Stimulated activated naive CD8-positive, alpha-beta T cell treated with anti-CD3 and anti-CD28 coated beads, Interleukin-15, amount 100 ng/mL, for 72 hours (primary cell): ENCODE measurements at regions not wholly inside any gene's neighbourhood (a gene's known extent, or its start where the extent isn't known, plus 50 kb on each side); places are given as distances from the start of the nearest gene placed in this dataset.
"Not testable (repeated sequence)": the region's sequence is repeated elsewhere in the genome, so short reads cannot be mapped to it uniquely, and the experiment has no call there.

Source experiments
- ATAC-seq: fragments of 150-1000 bp; cut with Tn5 transposase; 2 replicates; pipeline ENCODE4 v1.10.0; 2021; ENCODE audit warnings: mild to moderate bottlenecking, moderate library complexity
- DNase-seq, 2 donors: peaks; one replicate each; pipeline ENCODE4 v3.0.0; 2021 to 2022
- H3K27ac Mint-ChIP-seq, 2 donors: one replicate each; pipeline ENCODE4 v1.8.0; 2022; ENCODE audit warnings: mild to moderate bottlenecking in 2 of 2, mixed read lengths in 2 of 2, moderate library complexity in 2 of 2
- H3K27me3 Mint-ChIP-seq: one replicate; pipeline ENCODE4 v1.8.0; 2022; ENCODE audit warnings: mixed read lengths
- H3K4me1 Mint-ChIP-seq: one replicate; pipeline ENCODE4 v1.8.0; 2022; ENCODE audit warnings: mild to moderate bottlenecking, mixed read lengths
- H3K4me3 Mint-ChIP-seq, 2 donors: one replicate each; pipeline ENCODE4 v1.8.0; 2022; ENCODE audit warnings: mild to moderate bottlenecking in 2 of 2, mixed read lengths in 2 of 2, moderate library complexity in 1 of 2
- H3K9me3 Mint-ChIP-seq, 2 donors: one replicate each; pipeline ENCODE4 v1.8.0; 2022; ENCODE audit warnings: mixed read lengths in 2 of 2

GRCh38 chr2:12008425-12009061 lies 262.1 kb downstream of the LPIN1 start:
- peak in 1 of 2 donors; percentile 26 for DNase-seq
- peak; percentile 43 for ATAC-seq
- Mint-ChIP-seq H3K27me3 (peaks cover 72% of the 10 kb centered on the region), H3K4me1 (peaks cover 40% of the 10 kb centered on the region), H3K27ac (no peak overlapping the region), H3K4me3 (no peak overlapping the region), H3K9me3 (no peaks in the 10 kb centered on the region)

GRCh38 chr2:12009323-12009905 lies 263.0 kb downstream of the LPIN1 start:
- H3K4me3 Mint-ChIP-seq: no peak overlapping the region
- H3K27me3 Mint-ChIP-seq: peaks cover 63% of the 10 kb centered on the region
- H3K4me1 Mint-ChIP-seq: peaks cover 38% of the 10 kb centered on the region
- H3K27ac Mint-ChIP-seq: no peak overlapping the region
- ATAC-seq (no peak), DNase-seq (no peak)
- H3K9me3 Mint-ChIP-seq: no peaks in the 10 kb centered on the region

GRCh38 chr2:12010059-12010458 lies 263.6 kb downstream of the LPIN1 start:
- Mint-ChIP-seq H3K4me1 (peaks cover 32% of the 10 kb centered on the region), H3K27ac (no peak overlapping the region), H3K4me3 (no peak overlapping the region), H3K27me3 (peaks cover 57% of the 10 kb centered on the region), H3K9me3 (no peaks in the 10 kb centered on the region)
- DNase-seq (no peak), ATAC-seq (no peak)

- Mint-ChIP-seq H3K27me3 (peaks cover 56% of the 10 kb centered on the region), H3K4me1 (peaks cover 27% of the 10 kb centered on the region)
Measured at GRCh38 chr2:12010779-12011178, 264.3 kb downstream of the LPIN1 start.

GRCh38 chr2:12014088-12014960 lies 267.9 kb downstream of the LPIN1 start:
- no peak for DNase-seq
- peaks cover 60% of the 10 kb centered on the region for H3K27me3 Mint-ChIP-seq
- ATAC-seq: no peak
- H3K27ac Mint-ChIP-seq: no peak overlapping the region
- no peak overlapping the region for H3K4me3 Mint-ChIP-seq
- H3K9me3 Mint-ChIP-seq: no peaks in the 10 kb centered on the region
- peaks cover 17% of the 10 kb centered on the region for H3K4me1 Mint-ChIP-seq

More at GRCh38 chr2:12010779-12011178, 264.3 kb downstream of the LPIN1 start:
- H3K27ac Mint-ChIP-seq: no peak overlapping the region
- no peak for ATAC-seq
- DNase-seq: no peak
- no peaks in the 10 kb centered on the region for H3K9me3 Mint-ChIP-seq
- no peak overlapping the region for H3K4me3 Mint-ChIP-seq

- ATAC-seq (no peak), DNase-seq (no peak)
- peaks cover 12% of the 10 kb centered on the region for H3K4me1 Mint-ChIP-seq
- no peak overlapping the region for H3K4me3 Mint-ChIP-seq
- H3K27ac Mint-ChIP-seq: no peak overlapping the region
- H3K9me3 Mint-ChIP-seq: peaks cover 26% of the 10 kb centered on the region in 2 donors
- H3K27me3 Mint-ChIP-seq: peaks cover 27% of the 10 kb centered on the region
Measured at GRCh38 chr2:12017499-12018157, 271.2 kb downstream of the LPIN1 start.

GRCh38 chr2:12018726-12019125 lies 272.3 kb downstream of the LPIN1 start:
- DNase-seq: not testable (repeated sequence)

GRCh38 chr2:12020833-12021469 lies 274.5 kb downstream of the LPIN1 start:
- Mint-ChIP-seq H3K4me1 (peaks cover 12% of the 10 kb centered on the region), H3K4me3 (no peak overlapping the region), H3K9me3 (peaks cover 38 to 41% of the 10 kb centered on the region in 2 donors)

More at GRCh38 chr2:12018726-12019125, 272.3 kb downstream of the LPIN1 start:
- Mint-ChIP-seq H3K4me1 (peaks cover 12% of the 10 kb centered on the region), H3K27me3 (peaks cover 25% of the 10 kb centered on the region), H3K9me3 (peaks cover 33 to 36% of the 10 kb centered on the region in 2 donors)
- H3K4me3 Mint-ChIP-seq, ATAC-seq, H3K27ac Mint-ChIP-seq: not testable (repeated sequence)

GRCh38 chr2:12024197-12024907 lies 277.9 kb downstream of the LPIN1 start:
- not testable (repeated sequence) for H3K4me1 Mint-ChIP-seq, H3K4me3 Mint-ChIP-seq, H3K27me3 Mint-ChIP-seq, ATAC-seq, DNase-seq, H3K27ac Mint-ChIP-seq
- peaks cover 38 to 41% of the 10 kb centered on the region in 2 donors for H3K9me3 Mint-ChIP-seq

More at GRCh38 chr2:12020833-12021469, 274.5 kb downstream of the LPIN1 start:
- no peak for ATAC-seq
- Mint-ChIP-seq H3K27me3 (peaks cover 25% of the 10 kb centered on the region), H3K27ac (no peak overlapping the region)
- no peak for DNase-seq

- H3K4me3 Mint-ChIP-seq: no peak overlapping the region
- DNase-seq (no peak), ATAC-seq (no peak)
- no peaks in the 10 kb centered on the region for H3K4me1 Mint-ChIP-seq
- no peak overlapping the region for H3K27ac Mint-ChIP-seq
- H3K27me3 Mint-ChIP-seq: no peaks in the 10 kb centered on the region
- H3K9me3 Mint-ChIP-seq: peaks cover 15 to 18% of the 10 kb centered on the region in 2 donors
Measured at GRCh38 chr2:12027136-12027535, 280.7 kb downstream of the LPIN1 start.

GRCh38 chr2:12031866-12032265 lies 285.4 kb downstream of the LPIN1 start:
- DNase-seq (no peak), ATAC-seq (no peak)
- H3K9me3 Mint-ChIP-seq: no peaks in the 10 kb centered on the region
- H3K4me1 Mint-ChIP-seq: peaks cover 29% of the 10 kb centered on the region
- H3K27ac Mint-ChIP-seq: no peak overlapping the region
- H3K4me3 Mint-ChIP-seq: no peak overlapping the region
- no peaks in the 10 kb centered on the region for H3K27me3 Mint-ChIP-seq

- H3K27ac Mint-ChIP-seq: no peak overlapping the region
- ATAC-seq (no peak), DNase-seq (no peak)
- peaks cover 34% of the 10 kb centered on the region for H3K4me1 Mint-ChIP-seq
- no peak overlapping the region for H3K4me3 Mint-ChIP-seq
- no peaks in the 10 kb centered on the region for H3K27me3 Mint-ChIP-seq
- H3K9me3 Mint-ChIP-seq: no peaks in the 10 kb centered on the region
Measured at GRCh38 chr2:12032398-12032797, 286.0 kb downstream of the LPIN1 start.

GRCh38 chr2:12032975-12033374 lies 286.5 kb downstream of the LPIN1 start:
- no peak for ATAC-seq
- Mint-ChIP-seq H3K4me3 (no peak overlapping the region), H3K27me3 (no peaks in the 10 kb centered on the region), H3K4me1 (peaks cover 36% of the 10 kb centered on the region), H3K9me3 (no peaks in the 10 kb centered on the region), H3K27ac (no peak overlapping the region)
- DNase-seq: no peak

GRCh38 chr2:12033494-12033893 lies 287.1 kb downstream of the LPIN1 start:
- Mint-ChIP-seq H3K27ac (no peak overlapping the region), H3K9me3 (peaks cover 0 to 2% of the 10 kb centered on the region in 2 donors), H3K4me1 (peaks cover 36% of the 10 kb centered on the region), H3K27me3 (no peaks in the 10 kb centered on the region), H3K4me3 (no peak overlapping the region)
- DNase-seq (no peak), ATAC-seq (no peak)
